Ascending aorta (tissue), 2 donors: ENCODE measurements at regions not wholly inside any gene's neighbourhood (a gene's known extent, or its start where the extent isn't known, plus 50 kb on each side); places are given as distances from the start of the nearest gene placed in this dataset.

Experiments used
- DNase-seq, 2 donors: peaks; one replicate each; pipeline ENCODE4 v3.0.0-alpha.2; 2019; ENCODE audit warnings: low spot score in 2 of 2
- H3K27ac ChIP-seq, 2 donors: fragments of 200-600 bp; sonication (generic); one replicate each; pipeline ENCODE4 v1.5.1; 2016 to 2017; ENCODE audit warnings: mild to moderate bottlenecking in 1 of 2
- H3K27me3 ChIP-seq: fragments of 200-600 bp; sonication (generic); one replicate; pipeline ENCODE4 v1.5.1; 2017
- H3K36me3 ChIP-seq, 2 donors: fragments of 200-600 bp; sonication (generic); one replicate each; pipeline ENCODE4 v1.5.1; 2016
- H3K4me1 ChIP-seq, 2 donors: fragments of 200-600 bp; sonication (generic); one replicate each; pipeline ENCODE4 v1.5.1; 2016 to 2017; ENCODE audit warnings: mild to moderate bottlenecking in 1 of 2
- H3K4me3 ChIP-seq, 2 donors: fragments of 200-600 bp; sonication (generic); one replicate each; pipeline ENCODE4 v1.5.1; 2016 to 2017; ENCODE audit warnings: mild to moderate bottlenecking in 1 of 2
- H3K9me3 ChIP-seq, 2 donors: fragments of 200-600 bp; sonication (generic); one replicate each; pipeline ENCODE4 v1.5.1; 2016
- CTCF ChIP-seq, 3 experiments: fragments of 200-600 bp in 2 of 3; fragments of 450-650 bp in 1 of 3; sonication (generic) in 2 of 3; IDR thresholded peaks; one replicate each; pipeline ENCODE4 v1.5.1; 2016 to 2019; ENCODE audit warnings: antibody characterized with exemption in 3 of 3, mild to moderate bottlenecking in 1 of 3, moderate library complexity in 1 of 3
- intact Hi-C: fragments of 100-400 bp; cut with DNase I; formaldehyde crosslinking; loops from one replicate; pipeline ENCODE4 v1.15.1; 2023

GRCh38 chr17:5942687-5943086 lies 127.5 kb upstream of the WSCD1 start:
- H3K4me3 ChIP-seq = no peak overlapping the region
- intact Hi-C loops = no loop called here
- H3K27me3 ChIP-seq = no peaks in the 10 kb centered on the region
- no peaks in the 10 kb centered on the region for H3K36me3 ChIP-seq
- no peaks in the 10 kb centered on the region for H3K9me3 ChIP-seq
- no peak overlapping the region for H3K27ac ChIP-seq
- DNase-seq = no peak
- H3K4me1 ChIP-seq = no peaks in the 10 kb centered on the region
- no peak for TF ChIP-seq CTCF (IDR thresholded peaks at IDR 0.05)

- H3K27ac ChIP-seq = no peak overlapping the region
- no peaks in the 10 kb centered on the region for H3K27me3 ChIP-seq
- H3K4me3 ChIP-seq = no peak overlapping the region
- intact Hi-C loops = no loop called here
- no peaks in the 10 kb centered on the region for H3K9me3 ChIP-seq
- no peak for DNase-seq
- no peaks in the 10 kb centered on the region for H3K4me1 ChIP-seq
- TF ChIP-seq CTCF (IDR thresholded peaks at IDR 0.05) = no peak
- no peaks in the 10 kb centered on the region for H3K36me3 ChIP-seq
Observed at GRCh38 chr17:5943232-5943631, 126.9 kb upstream of the WSCD1 start.

GRCh38 chr17:5943982-5944381 lies 126.2 kb upstream of the WSCD1 start:
- Histone ChIP-seq H3K27me3 (no peaks in the 10 kb centered on the region), H3K4me3 (no peak overlapping the region), H3K9me3 (no peaks in the 10 kb centered on the region), H3K4me1 (no peaks in the 10 kb centered on the region), H3K27ac (no peak overlapping the region), H3K36me3 (no peaks in the 10 kb centered on the region)
- intact Hi-C loops = no loop called here
- TF ChIP-seq CTCF (IDR thresholded peaks at IDR 0.05) = no peak
- no peak for DNase-seq

GRCh38 chr17:5947701-5948180 lies 122.4 kb upstream of the WSCD1 start:
- intact Hi-C loops = no loop called here
- TF ChIP-seq CTCF (IDR thresholded peaks at IDR 0.05) = no peak
- H3K36me3 ChIP-seq = no peaks in the 10 kb centered on the region
- H3K27ac ChIP-seq = no peak overlapping the region
- H3K9me3 ChIP-seq = no peaks in the 10 kb centered on the region
- no peak overlapping the region for H3K4me3 ChIP-seq
- H3K27me3 ChIP-seq = no peaks in the 10 kb centered on the region
- no peak for DNase-seq
- no peaks in the 10 kb centered on the region for H3K4me1 ChIP-seq

GRCh38 chr17:5948811-5949210 lies 121.4 kb upstream of the WSCD1 start:
- Histone ChIP-seq H3K27me3 (no peaks in the 10 kb centered on the region), H3K36me3 (no peaks in the 10 kb centered on the region), H3K9me3 (no peaks in the 10 kb centered on the region), H3K4me3 (no peak overlapping the region), H3K4me1 (no peaks in the 10 kb centered on the region), H3K27ac (no peak overlapping the region)
- DNase-seq = no peak
- intact Hi-C loops = no loop called here
- TF ChIP-seq CTCF (IDR thresholded peaks at IDR 0.05) = no peak

GRCh38 chr17:5950878-5951277 lies 119.3 kb upstream of the WSCD1 start:
- Histone ChIP-seq H3K4me3 (no peak overlapping the region), H3K27me3 (no peaks in the 10 kb centered on the region), H3K4me1 (no peaks in the 10 kb centered on the region), H3K36me3 (no peaks in the 10 kb centered on the region), H3K27ac (no peak overlapping the region), H3K9me3 (peaks cover 0 to 6% of the 10 kb centered on the region in 2 donors)
- no peak for TF ChIP-seq CTCF (IDR thresholded peaks at IDR 0.05)
- intact Hi-C loops = no loop called here
- no peak for DNase-seq
